HEK293T (cell line): ENCODE measurements at regions not wholly inside any gene's neighbourhood (a gene's known extent, or its start where the extent isn't known, plus 50 kb on each side); places are given as distances from the start of the nearest gene placed in this dataset.

Source experiments
- ARNT ChIP-seq: fragments of 450-650 bp; IDR thresholded peaks from 2 replicates; pipeline ENCODE4 v1.6.1; 2017; ENCODE audit warnings: mild to moderate bottlenecking
- BHLHE40 ChIP-seq: fragments of 450-650 bp; IDR thresholded peaks from 2 replicates; pipeline ENCODE4 v1.6.1; 2016; ENCODE audit warnings: mild to moderate bottlenecking, moderate library complexity, borderline replicate concordance
- CTBP1 ChIP-seq: fragments of 450-650 bp; IDR thresholded peaks from 2 replicates; pipeline ENCODE4 v1.6.1; 2016; ENCODE audit warnings: borderline replicate concordance
- ELF4 ChIP-seq: fragments of 450-650 bp; IDR thresholded peaks from 2 replicates; pipeline ENCODE4 v1.6.1; 2017; ENCODE audit warnings: antibody characterized with exemption
- FOXA1 ChIP-seq: fragments of 450-650 bp; IDR thresholded peaks from 2 replicates; pipeline ENCODE4 v1.6.1; 2016; ENCODE audit warnings: mild to moderate bottlenecking
- FOXM1 ChIP-seq: fragments of 450-650 bp; IDR thresholded peaks from 2 replicates; pipeline ENCODE4 v1.6.1; 2017; ENCODE audit warnings: mild to moderate bottlenecking, borderline replicate concordance
- HDGF ChIP-seq: fragments of 450-650 bp; IDR thresholded peaks from 2 replicates; pipeline ENCODE4 v1.6.1; 2017; ENCODE audit warnings: antibody characterized with exemption, borderline replicate concordance
- NFRKB ChIP-seq: fragments of 450-650 bp; IDR thresholded peaks from 2 replicates; pipeline ENCODE4 v1.6.1; 2016; ENCODE audit warnings: mild to moderate bottlenecking, moderate library complexity
- SUZ12 ChIP-seq: fragments of 450-650 bp; IDR thresholded peaks from 2 replicates; pipeline ENCODE4 v1.6.1; 2016; ENCODE audit warnings: mild to moderate bottlenecking

DNA sequence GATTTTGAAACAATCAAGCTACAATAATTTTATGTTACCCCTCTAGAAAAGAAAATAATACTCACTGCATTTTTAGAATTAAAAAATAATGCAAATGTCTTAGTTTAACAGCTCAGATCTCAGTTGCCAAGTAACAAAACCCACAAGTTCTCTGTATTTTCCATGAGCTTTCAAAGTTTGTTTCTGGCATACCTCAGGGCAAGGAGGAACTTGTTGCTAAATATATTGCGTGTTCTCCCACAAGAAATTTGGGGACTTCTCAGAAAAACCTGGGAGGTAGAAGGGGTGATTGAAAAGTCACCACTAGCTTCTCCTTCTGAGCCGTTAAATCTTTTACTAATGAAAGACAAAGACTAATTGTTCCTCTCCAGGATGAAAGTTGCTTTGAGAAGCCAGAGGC is 236.8 kb upstream of the MARCKS start:
- TF ChIP-seq NFRKB (no peak), BHLHE40 (no peak), FOXA1 (no peak), FOXM1 (no peak), ELF4 (no peak), HDGF (no peak), ARNT (no peak), SUZ12 (no peak), CTBP1 (no peak)
